ENCODE measurements at regions not wholly inside any gene's neighbourhood (a gene's known extent, or its start where the extent isn't known, plus 50 kb on each side); places are given as distances from the start of the nearest gene placed in this dataset.

GRCh38 chr1:106600626-106601025, 455.8 kb upstream of the PRMT6 start:
- H3K36me3 ChIP-seq (replicated peaks in 1 of 2; ENCODE audit: control insufficient read depth in 1 of 2, insufficient read depth in 2 of 2, low read length in 2 of 2): no peaks in the 10 kb centered on the region
- BruUV-seq (replicated peaks): no TSS peak
- no peaks in the 10 kb centered on the region for H4K20me1 ChIP-seq (ENCODE audit: insufficient read depth, low read length)
- peaks cover 51% of the 10 kb centered on the region for H3K9me3 ChIP-seq (ENCODE audit: low read length)
- TF ChIP-seq ZNF121 (CRISPR knock-in tag; IDR thresholded peaks at IDR 0.05): no peak
- no peak for TF ChIP-seq ZNF792 (CRISPR knock-in tag; IDR thresholded peaks at IDR 0.05)
- TF ChIP-seq ZKSCAN8 (CRISPR knock-in tag; IDR thresholded peaks at IDR 0.05; ENCODE audit: borderline replicate concordance): no peak
- TF ChIP-seq ZBTB43 (CRISPR knock-in tag; conservative IDR thresholded peaks at IDR 0.05): no peak
- no peak for TF ChIP-seq REPIN1 (CRISPR knock-in tag; IDR thresholded peaks at IDR 0.05; ENCODE audit: borderline replicate concordance, low read depth)
- no peak for TF ChIP-seq HDAC6 (IDR thresholded peaks at IDR 0.05; ENCODE audit: low read depth, low read length)
- no peak for TF ChIP-seq SSRP1 (CRISPR knock-in tag; IDR thresholded peaks at IDR 0.05)
- no peak for TF ChIP-seq ZNF383 (CRISPR knock-in tag; IDR thresholded peaks at IDR 0.05; ENCODE audit: borderline replicate concordance)
- no peak for TF ChIP-seq AFF4 (CRISPR knock-in tag; IDR thresholded peaks at IDR 0.05)
- TF ChIP-seq RFX1 (IDR thresholded peaks at IDR 0.05): no peak
- TF ChIP-seq TMF1 (CRISPR knock-in tag; IDR thresholded peaks at IDR 0.05; ENCODE audit: low read depth): no peak
- no peak for TF ChIP-seq ISX (CRISPR knock-in tag; conservative IDR thresholded peaks at IDR 0.05)
- no peak for TF ChIP-seq HNRNPLL (IDR thresholded peaks at IDR 0.05; ENCODE audit: low read depth, low read length, poor library complexity, severe bottlenecking)
- TF ChIP-seq NR2F2 (IDR thresholded peaks at IDR 0.05; ENCODE audit: borderline replicate concordance, low read depth): no peak
- no peak for TF ChIP-seq ZNF224 (CRISPR knock-in tag; IDR thresholded peaks at IDR 0.05)
- TF ChIP-seq ZBTB34 (CRISPR knock-in tag; IDR thresholded peaks at IDR 0.05): no peak
- no peak overlapping the region for H3K4me2 ChIP-seq (ENCODE audit: low read depth, low read length)
- H2AFZ ChIP-seq (ENCODE audit: low read length): no peak overlapping the region
- WGBS (ENCODE audit: low lambda C conversion rate): 2% methylated on average over 2 of the region's 2 CpGs
- ChIA-PET POLR2A (no interaction called here), CTCF (ENCODE audit: low intra/inter-chr PET ratio, low total read pairs) (no interaction called here)
- H3K79me2 ChIP-seq (ENCODE audit: insufficient read depth, low read length): no peaks in the 10 kb centered on the region
- H3K27me3 ChIP-seq (ENCODE audit: control insufficient read depth in 1 of 2, insufficient read depth in 2 of 2, low read length in 2 of 2): no peaks in the 10 kb centered on the region
- no peak overlapping the region for H3K27ac ChIP-seq (ENCODE audit: extremely low read length, insufficient read depth, low read length)
- FAIRE-seq (no peak), DNase-seq (ENCODE audit: low spot score) (no peak), ATAC-seq (no peak)
- H3K4me1 ChIP-seq (ENCODE audit: insufficient read depth, low read length): no peaks in the 10 kb centered on the region
- H3K4me3 ChIP-seq (replicated peaks in 1 of 3; ENCODE audit: insufficient read depth in 1 of 3, low read depth in 2 of 3, low read length in 3 of 3): no peak overlapping the region
- in situ Hi-C loops (cut with HindIII; ENCODE audit: extremely low pct_ligation_motif_present, low pct_unique_long_range_greater_than_20kb): no loop called here
- intact Hi-C loops (cut with micrococcal nuclease; ENCODE audit: unreplicated experiment): no loop called here
- H3K9ac ChIP-seq (ENCODE audit: insufficient read depth, low read depth, low read length): no peak overlapping the region
